IPS-20b (cell line): ENCODE measurements at regions not wholly inside any gene's neighbourhood (a gene's known extent, or its start where the extent isn't known, plus 50 kb on each side); places are given as distances from the start of the nearest gene placed in this dataset.

ENCODE experiments used
- H3K27ac ChIP-seq: one replicate; pipeline ENCODE4 v1.5.1; 2013; ENCODE audit warnings: low read length
- H3K27me3 ChIP-seq: 2 replicates; pipeline ENCODE4 v1.6.1; 2013; ENCODE audit warnings: mild to moderate bottlenecking, low read length, inconsistent platforms; ENCODE audit not compliant: insufficient read depth
- H3K36me3 ChIP-seq: 2 replicates; pipeline ENCODE4 v1.6.1; 2013; ENCODE audit warnings: low read depth, mild to moderate bottlenecking, inconsistent platforms, low read length, moderate library complexity; ENCODE audit not compliant: insufficient read depth
- H3K4me1 ChIP-seq: 2 replicates; pipeline ENCODE4 v1.6.1; 2013; ENCODE audit warnings: mild to moderate bottlenecking, control low read depth, inconsistent platforms, low read length, moderate library complexity; ENCODE audit not compliant: insufficient read depth
- H3K4me3 ChIP-seq: 2 replicates; pipeline ENCODE4 v1.5.1; 2013; ENCODE audit warnings: mild to moderate bottlenecking, low read length, inconsistent platforms
- H3K9ac ChIP-seq: 2 replicates; pipeline ENCODE4 v1.6.1; 2013; ENCODE audit warnings: low read depth, mild to moderate bottlenecking, inconsistent platforms, low read length, moderate library complexity
- H3K9me3 ChIP-seq: 2 replicates; pipeline ENCODE4 v1.6.1; 2013; ENCODE audit warnings: mild to moderate bottlenecking, low read depth, low read length, inconsistent platforms; ENCODE audit not compliant: insufficient read depth

DNA sequence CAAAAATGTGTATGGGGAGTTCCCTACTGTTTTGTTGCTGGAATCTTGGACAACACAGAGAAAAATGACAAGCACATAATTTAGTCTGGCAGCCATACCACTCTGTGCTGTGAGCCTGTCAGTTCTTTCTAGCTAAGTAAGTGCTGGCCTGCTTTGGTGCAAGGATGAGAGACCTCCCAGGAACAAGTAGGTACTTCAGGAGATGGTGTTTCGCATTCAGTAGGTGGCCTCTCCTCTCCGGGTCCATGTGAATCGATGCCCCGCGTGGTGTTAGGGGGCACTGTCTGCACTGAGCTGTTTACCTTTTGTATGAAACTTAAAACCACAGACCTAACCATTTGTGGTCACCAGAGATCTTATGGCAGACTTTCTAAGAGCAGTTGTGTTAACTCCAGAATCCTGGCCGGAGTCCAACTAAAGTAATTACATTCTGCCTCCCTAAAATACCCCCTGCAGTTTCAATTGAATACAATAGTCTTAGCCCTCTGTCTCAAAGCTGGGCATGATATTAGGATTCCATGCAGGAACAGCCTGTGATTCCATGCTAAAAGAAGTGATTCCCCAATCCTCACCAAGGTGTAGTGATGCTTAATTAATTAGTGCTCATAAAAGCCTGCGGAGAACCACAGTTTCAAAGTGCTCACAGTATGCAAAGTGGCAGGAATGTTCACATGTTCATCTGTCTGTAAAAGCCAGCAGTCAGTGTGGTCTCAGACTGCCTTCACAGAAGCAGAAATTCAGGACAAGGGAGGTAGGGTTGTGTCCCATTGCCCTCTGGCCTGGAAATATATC lies 64.2 kb downstream of the LLPH start:
- Histone ChIP-seq H3K9ac (no peak overlapping the region), H3K4me1 (peaks cover 19% of the 10 kb centered on the region; the same call in 1 of the 2 replicates), H3K36me3 (no peaks in the 10 kb centered on the region), H3K9me3 (no peaks in the 10 kb centered on the region), H3K27me3 (no peaks in the 10 kb centered on the region), H3K27ac (no peak overlapping the region), H3K4me3 (no peak overlapping the region)

DNA sequence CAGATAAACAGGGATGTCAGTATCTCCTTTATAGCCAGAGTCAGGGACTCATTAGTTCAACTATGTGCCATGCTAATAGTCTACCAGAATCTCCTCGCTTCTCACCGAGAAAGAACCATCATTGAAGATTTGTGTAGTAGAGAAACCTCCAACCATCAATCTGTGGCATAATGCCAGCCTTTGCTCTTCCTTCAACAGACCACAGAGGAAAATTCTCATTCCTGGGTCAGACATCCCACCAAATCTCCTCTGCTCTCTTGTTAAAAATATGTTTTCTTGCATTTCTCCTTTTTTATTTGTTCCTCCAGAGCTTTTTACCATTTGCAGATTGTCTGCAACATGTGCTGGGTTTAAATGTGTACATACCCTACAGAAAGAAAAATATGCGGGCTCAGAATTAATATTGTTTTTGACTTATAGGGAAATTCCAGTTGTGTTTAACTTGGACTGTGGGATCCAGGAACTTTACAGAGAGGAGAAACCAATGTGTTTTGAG lies 64.9 kb downstream of the LLPH start:
- no peaks in the 10 kb centered on the region for H3K27me3 ChIP-seq
- H3K27ac ChIP-seq: no peak overlapping the region

DNA sequence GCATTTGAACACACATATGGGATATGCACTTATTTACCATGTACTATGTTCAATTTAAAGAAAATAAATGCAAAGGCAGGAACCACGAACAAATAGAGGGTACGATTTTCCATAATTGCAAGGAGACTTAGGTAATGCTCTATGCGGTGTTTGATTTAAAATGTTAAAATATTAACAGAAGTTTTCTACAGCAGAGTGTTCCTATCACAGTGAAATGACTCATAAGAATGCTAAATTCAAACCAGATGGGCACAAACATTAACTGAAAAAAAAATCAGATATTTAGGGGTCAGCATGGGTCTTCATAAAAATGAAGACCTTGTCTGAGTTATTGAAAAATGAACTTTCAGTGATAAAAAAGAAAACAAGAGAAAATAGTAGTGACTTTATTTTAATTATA lies 65.4 kb downstream of the LLPH start:
- Histone ChIP-seq H3K27me3 (no peaks in the 10 kb centered on the region), H3K27ac (no peak overlapping the region), H3K36me3 (no peaks in the 10 kb centered on the region), H3K9me3 (no peaks in the 10 kb centered on the region), H3K9ac (no peak overlapping the region), H3K4me1 (peaks cover 27% of the 10 kb centered on the region; the same call in 1 of the 2 replicates), H3K4me3 (no peak overlapping the region)

More for the DNA sequence above, 64.9 kb downstream of the LLPH start:
- Histone ChIP-seq H3K36me3 (no peaks in the 10 kb centered on the region), H3K4me1 (peaks cover 22% of the 10 kb centered on the region; the same call in 1 of the 2 replicates), H3K4me3 (no peak overlapping the region), H3K9ac (no peak overlapping the region), H3K9me3 (no peaks in the 10 kb centered on the region)

DNA sequence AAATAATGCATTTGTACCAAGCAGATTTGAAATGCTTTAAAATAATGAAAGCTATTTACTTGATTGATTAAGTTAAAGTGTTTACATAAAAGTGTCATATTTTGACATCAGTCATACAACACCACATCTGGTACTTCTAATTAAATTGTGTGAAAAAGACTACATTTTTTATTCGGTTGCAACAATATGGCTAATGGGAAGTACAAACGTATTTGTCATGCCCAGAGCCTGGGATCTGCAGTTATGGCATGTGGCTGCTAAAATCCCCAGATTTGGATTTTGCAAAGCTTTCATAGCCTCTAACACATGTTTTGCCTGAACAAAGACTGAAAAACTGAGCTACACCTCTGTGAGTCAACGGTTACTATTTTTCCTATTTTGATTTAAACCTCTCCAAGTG lies 66.6 kb downstream of the LLPH start:
- Histone ChIP-seq H3K4me1 (peaks cover 33% of the 10 kb centered on the region; the same call in 1 of the 2 replicates), H3K27ac (no peak overlapping the region), H3K9ac (no peak overlapping the region), H3K4me3 (no peak overlapping the region), H3K9me3 (no peaks in the 10 kb centered on the region), H3K27me3 (no peaks in the 10 kb centered on the region), H3K36me3 (no peaks in the 10 kb centered on the region)

DNA sequence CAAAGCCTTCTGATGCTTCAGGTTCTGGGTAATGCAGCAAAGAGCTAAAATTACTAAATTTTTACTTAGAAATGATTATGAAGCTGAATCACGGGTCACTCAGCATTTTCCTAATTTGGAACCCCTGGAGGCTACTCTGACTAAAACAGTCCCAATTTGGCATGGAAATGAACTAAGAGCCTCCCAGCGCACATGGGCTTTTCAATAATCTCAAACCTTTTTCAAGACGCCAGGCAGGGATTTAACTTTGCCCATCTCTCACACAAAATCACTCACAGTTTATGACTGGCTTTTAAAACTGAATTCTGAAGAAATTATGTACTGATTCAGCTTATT lies 68.3 kb downstream of the LLPH start:
- Histone ChIP-seq H3K27me3 (no peaks in the 10 kb centered on the region), H3K27ac (peak overlapping the region; percentile 67), H3K4me3 (peak overlapping the region; percentile 46; the same call in 1 of the 2 replicates), H3K9me3 (no peaks in the 10 kb centered on the region), H3K4me1 (peaks cover 33% of the 10 kb centered on the region; the same call in 1 of the 2 replicates), H3K9ac (peak overlapping the region; percentile 7; the same call in 1 of the 2 replicates), H3K36me3 (no peaks in the 10 kb centered on the region)

DNA sequence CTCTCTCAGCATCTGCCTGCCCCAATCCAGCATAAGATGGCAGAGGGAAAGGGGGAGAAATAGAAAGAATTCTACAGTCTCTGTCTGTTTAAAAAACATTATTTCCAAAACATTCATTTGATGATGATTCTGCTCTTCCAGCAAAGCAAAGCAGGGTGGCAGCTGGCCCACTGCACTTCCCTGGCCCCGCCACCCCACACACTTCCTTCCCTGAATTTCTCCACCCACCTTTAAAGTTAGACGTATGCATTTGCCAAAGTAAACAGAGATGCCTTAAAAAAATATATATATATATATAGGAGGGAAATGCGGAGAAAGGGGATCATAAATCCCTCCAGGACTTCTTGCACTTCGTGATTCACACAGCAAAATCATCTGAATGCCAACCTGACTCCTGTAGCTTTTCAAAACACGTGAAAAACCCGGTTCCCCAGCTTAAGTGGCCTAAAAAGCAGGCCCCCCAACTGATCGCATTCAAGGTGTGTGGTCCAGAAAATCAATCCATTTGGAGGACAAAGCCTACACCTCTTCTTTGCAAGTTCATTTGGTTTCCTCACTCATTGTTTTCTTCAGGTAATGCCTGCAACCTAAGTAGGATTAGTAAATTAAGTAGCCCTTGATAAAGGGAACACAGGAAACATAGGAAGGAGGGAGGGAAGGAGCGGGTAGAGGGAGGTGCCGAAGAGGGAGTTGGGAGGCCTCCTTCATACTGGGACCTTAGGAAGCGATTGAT lies 68.8 kb downstream of the LLPH start:
- Histone ChIP-seq H3K27ac (no peak overlapping the region), H3K9ac (peak overlapping the region; percentile 7; the same call in 1 of the 2 replicates), H3K9me3 (no peaks in the 10 kb centered on the region), H3K27me3 (no peaks in the 10 kb centered on the region), H3K36me3 (no peaks in the 10 kb centered on the region), H3K4me1 (peaks cover 33% of the 10 kb centered on the region; the same call in 1 of the 2 replicates), H3K4me3 (peak overlapping the region; percentile 46; the same call in 1 of the 2 replicates)

DNA sequence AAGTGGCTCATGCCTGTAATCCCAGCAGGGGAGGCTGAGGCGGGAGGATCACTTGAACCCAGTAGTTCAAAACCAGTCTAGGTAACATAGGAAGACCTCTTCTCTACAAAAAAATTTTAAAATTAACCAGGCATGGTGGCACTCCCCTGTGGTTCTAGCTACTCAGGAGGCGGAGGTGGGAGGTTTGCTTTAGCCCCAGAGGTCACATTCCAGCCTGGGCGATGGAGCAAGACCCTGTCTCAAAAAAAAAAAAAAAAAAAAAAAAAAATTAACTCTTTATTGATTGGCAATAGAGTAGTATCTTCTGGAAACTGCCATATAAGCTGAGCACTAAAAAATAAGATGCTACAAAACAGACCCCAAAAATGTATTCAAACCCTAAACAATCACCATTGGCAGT lies 69.5 kb downstream of the LLPH start:
- Histone ChIP-seq H3K27ac (no peak overlapping the region), H3K9ac (no peak overlapping the region), H3K36me3 (no peaks in the 10 kb centered on the region), H3K4me1 (peaks cover 33% of the 10 kb centered on the region; the same call in 1 of the 2 replicates), H3K4me3 (no peak overlapping the region), H3K27me3 (no peaks in the 10 kb centered on the region), H3K9me3 (no peaks in the 10 kb centered on the region)

DNA sequence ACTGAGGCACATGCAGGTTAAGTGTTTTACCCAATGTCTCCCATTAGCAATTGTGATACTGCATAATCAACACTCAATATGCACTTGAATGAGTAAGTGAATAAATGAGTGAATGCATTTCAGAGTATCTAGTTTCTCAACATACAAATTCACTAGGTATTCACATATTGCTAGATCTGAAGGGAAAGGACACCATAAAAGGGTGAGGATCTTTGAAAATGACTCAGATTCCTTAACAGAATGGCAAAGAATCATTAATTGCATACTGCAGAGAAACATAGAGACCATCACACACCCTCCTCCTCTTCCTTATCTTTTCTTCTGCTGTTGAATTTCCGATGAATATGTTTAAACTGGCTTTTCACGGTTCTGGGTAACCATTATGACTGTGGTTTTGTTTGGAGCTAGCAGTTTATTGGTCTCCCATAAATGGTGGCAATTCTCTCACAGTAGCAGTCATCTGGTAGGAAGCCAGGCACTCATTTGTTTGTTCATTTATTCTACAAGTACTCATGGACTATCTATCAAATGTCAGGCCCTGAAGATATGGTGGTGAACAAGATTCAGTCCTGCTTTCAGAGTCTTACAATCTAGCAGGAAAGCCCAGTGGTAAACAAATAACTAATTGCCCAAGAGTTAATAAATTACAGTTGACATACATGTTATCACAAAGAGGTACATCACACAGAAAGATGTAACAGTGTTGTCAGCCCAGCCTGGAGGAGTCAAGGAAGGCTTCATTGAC lies 70.2 kb downstream of the LLPH start:
- no peak overlapping the region for H3K4me3 ChIP-seq

DNA sequence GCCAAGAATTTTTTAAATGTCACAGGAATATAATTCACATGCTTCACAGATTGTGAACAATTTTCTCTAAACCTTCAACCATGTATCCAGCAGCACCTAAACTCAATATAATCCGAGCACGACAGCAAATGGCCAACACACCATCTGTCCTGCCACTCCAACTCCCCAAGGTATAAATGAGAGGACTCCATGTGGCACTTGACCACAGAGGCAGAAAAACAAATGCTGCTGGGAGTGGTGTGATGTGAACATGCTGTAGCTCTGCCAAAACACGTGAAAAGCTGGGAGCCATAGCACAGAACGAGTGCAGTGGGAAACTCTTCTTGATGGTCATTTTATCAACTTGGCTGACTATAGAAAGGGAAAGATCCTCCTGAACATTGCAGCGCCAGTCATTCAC lies 70.9 kb downstream of the LLPH start:
- Histone ChIP-seq H3K4me1 (peaks cover 33% of the 10 kb centered on the region; the same call in 1 of the 2 replicates), H3K9me3 (no peaks in the 10 kb centered on the region), H3K27ac (no peak overlapping the region), H3K36me3 (no peaks in the 10 kb centered on the region), H3K27me3 (no peaks in the 10 kb centered on the region), H3K9ac (no peak overlapping the region), H3K4me3 (no peak overlapping the region)

More for the DNA sequence above, 70.2 kb downstream of the LLPH start:
- no peaks in the 10 kb centered on the region for H3K27me3 ChIP-seq
- H3K9me3 ChIP-seq: no peaks in the 10 kb centered on the region
- peaks cover 33% of the 10 kb centered on the region; the same call in 1 of the 2 replicates for H3K4me1 ChIP-seq
- no peak overlapping the region for H3K9ac ChIP-seq
- no peaks in the 10 kb centered on the region for H3K36me3 ChIP-seq
- no peak overlapping the region for H3K27ac ChIP-seq

DNA sequence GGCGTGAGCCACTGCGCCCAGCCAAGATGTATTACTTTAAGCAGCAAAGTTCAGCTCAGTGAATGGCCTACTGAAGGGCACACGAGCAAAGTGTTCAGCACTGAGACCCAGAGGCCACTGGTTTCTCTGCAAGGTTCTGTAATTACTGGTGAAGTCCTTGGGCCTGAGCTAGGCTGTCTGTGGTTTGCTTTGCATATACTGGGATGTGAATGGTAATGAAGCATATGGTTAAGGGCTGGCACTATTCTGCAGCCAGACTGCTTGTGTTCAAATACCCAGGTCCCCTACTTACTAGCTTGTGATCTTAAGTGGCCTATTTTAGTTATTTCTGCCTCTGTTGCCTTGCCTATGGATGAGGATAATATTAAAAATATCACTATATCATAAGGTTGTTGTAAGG lies 72.0 kb downstream of the LLPH start:
- no peaks in the 10 kb centered on the region for H3K9me3 ChIP-seq
- no peak overlapping the region for H3K4me3 ChIP-seq
- H3K9ac ChIP-seq: no peak overlapping the region
- peaks cover 28% of the 10 kb centered on the region; the same call in 1 of the 2 replicates for H3K4me1 ChIP-seq
- H3K27ac ChIP-seq: no peak overlapping the region
- H3K27me3 ChIP-seq: no peaks in the 10 kb centered on the region
- H3K36me3 ChIP-seq: no peaks in the 10 kb centered on the region

DNA sequence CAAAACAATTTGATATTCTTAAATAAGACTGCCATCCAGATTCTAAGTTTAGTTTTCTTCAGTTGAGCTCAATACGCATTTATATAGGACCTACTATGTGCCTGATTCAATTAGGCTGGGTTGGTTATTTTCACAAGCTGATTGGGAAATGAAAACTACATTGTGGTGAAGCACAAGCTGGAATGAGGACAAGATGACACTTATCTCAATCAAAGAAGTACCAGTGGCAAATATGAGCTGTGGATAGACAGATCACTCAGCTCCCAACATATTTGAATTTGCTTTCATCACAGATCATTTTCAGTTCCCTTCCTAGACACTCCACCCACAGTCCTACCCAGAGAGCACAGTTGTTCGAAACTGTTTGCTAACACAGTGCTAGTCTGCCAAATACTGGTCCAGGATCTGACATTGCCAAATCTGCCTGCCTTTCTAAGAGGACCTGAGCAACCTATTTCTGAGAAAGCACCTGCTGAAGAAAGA lies 74.7 kb downstream of the LLPH start:
- H3K9me3 ChIP-seq: no peaks in the 10 kb centered on the region
- no peaks in the 10 kb centered on the region for H3K27me3 ChIP-seq
- H3K36me3 ChIP-seq: no peaks in the 10 kb centered on the region
- H3K9ac ChIP-seq: no peak overlapping the region
- H3K4me3 ChIP-seq: no peak overlapping the region
- no peak overlapping the region for H3K27ac ChIP-seq
- H3K4me1 ChIP-seq: peaks cover 13% of the 10 kb centered on the region; the same call in 1 of the 2 replicates
